GM12872 (cell line): ENCODE measurements at regions not wholly inside any gene's neighbourhood (a gene's known extent, or its start where the extent isn't known, plus 50 kb on each side); places are given as distances from the start of the nearest gene placed in this dataset.

Experiments used
- CTCF ChIP-seq: IDR thresholded peaks from 3 replicates; pipeline ENCODE4 v1.5.1; 2011; ENCODE audit warnings: low read depth, mild to moderate bottlenecking, low read length, moderate library complexity; ENCODE audit not compliant: insufficient read depth

DNA sequence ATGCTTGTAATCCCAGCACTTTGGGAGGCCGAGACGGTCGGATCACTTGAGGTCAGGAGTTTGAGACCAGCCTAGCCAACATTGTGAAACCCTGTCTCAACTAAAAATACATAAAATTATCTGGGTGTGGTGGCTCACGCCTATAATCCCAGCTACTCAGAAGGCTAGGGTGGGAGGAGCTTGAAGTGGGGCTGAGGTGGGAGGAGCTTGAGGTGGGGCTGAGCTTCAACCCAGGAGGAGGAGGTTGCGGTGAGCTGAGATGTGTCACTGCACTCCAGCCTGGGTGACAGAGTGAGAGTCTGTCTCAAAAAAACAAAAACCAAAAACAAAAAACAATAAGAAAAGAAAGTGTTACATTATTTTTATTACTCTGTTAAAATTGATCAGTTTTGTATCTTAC, 1164.4 kb upstream of the IGFBP7 start:
- no peak for TF ChIP-seq CTCF

- no peak for TF ChIP-seq CTCF
Observed at GRCh38 chr4:58272311-58272710, 1162.1 kb upstream of the IGFBP7 start.

DNA sequence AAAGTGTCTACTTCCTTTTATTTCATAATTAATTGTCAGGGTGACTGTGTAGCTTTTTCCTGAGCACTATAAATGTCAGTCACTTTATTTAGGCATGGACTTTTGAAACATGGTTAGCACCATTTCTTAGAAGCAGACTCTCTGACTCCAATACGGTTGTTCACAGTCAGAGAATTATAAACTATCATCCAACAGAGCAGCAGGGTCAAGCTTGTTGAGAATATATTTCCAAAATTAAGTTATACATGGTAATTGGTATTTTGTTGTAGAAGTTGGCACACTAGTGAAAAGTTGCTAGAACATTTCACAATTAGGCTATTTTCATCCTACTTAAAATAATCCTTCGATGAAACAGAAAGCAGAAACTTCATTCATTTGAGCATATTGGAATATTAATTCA, 1155.5 kb upstream of the IGFBP7 start:
- TF ChIP-seq CTCF: no peak

DNA sequence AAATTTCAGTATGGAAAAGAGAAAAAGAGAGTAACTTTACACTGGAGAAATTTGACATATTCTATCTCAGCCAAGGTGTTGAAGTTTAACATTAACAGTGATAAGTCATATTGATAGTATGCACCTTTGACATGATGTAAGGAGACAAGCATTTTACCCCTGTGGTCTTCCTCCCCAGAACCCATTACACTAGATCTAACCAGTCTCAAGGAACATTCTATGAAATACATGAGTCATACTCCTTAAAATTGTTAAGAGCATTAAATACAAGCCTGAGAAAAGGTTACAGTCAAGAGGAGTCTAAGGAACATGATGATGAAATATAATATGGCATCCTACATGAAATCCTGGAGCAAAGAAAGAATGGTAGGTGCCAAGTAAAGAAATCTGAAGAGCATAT, 1151.3 kb upstream of the IGFBP7 start:
- no peak for TF ChIP-seq CTCF

- TF ChIP-seq CTCF: no peak
Observed at GRCh38 chr4:58254291-58254690, 1144.1 kb upstream of the IGFBP7 start.

GRCh38 chr4:58252656-58253055, 1142.5 kb upstream of the IGFBP7 start:
- no peak for TF ChIP-seq CTCF

GRCh38 chr4:58247792-58248191, 1137.6 kb upstream of the IGFBP7 start:
- 0 out of 3 replicates have a peak, but pooled peaks have one; percentile 15 for TF ChIP-seq CTCF

DNA sequence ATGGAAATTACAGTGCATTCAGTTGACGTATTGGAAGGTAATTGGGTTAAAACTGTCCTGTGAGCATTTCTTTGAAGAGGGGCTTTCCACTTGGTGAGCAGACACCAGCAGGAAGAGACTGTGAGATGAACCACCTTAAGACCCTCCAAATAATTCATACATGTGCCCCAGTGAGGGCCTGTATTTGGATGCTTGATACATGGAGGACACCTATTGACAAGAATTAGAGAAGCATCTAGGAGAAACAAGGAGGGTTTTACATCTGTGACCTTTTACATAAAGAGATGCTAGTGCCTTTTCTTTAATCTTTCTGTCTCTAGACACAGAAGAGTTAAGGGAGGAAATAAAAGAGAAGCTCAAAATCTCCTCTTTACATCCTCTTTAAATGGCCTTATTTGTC, 1115.3 kb upstream of the IGFBP7 start:
- TF ChIP-seq CTCF: no peak
